Erythroblast (primary cell): ENCODE measurements at regions not wholly inside any gene's neighbourhood (a gene's known extent, or its start where the extent isn't known, plus 50 kb on each side); places are given as distances from the start of the nearest gene placed in this dataset.

Source experiments
- GATA1 ChIP-seq: IDR thresholded peaks from 2 replicates; pipeline ENCODE4 v1.6.1; 2011; ENCODE audit warnings: low read depth, mild to moderate bottlenecking, control low read depth, low read length, moderate library complexity
- POLR2A ChIP-seq: IDR thresholded peaks from 2 replicates; pipeline ENCODE4 v1.6.1; 2011; ENCODE audit warnings: mild to moderate bottlenecking, low read length

DNA sequence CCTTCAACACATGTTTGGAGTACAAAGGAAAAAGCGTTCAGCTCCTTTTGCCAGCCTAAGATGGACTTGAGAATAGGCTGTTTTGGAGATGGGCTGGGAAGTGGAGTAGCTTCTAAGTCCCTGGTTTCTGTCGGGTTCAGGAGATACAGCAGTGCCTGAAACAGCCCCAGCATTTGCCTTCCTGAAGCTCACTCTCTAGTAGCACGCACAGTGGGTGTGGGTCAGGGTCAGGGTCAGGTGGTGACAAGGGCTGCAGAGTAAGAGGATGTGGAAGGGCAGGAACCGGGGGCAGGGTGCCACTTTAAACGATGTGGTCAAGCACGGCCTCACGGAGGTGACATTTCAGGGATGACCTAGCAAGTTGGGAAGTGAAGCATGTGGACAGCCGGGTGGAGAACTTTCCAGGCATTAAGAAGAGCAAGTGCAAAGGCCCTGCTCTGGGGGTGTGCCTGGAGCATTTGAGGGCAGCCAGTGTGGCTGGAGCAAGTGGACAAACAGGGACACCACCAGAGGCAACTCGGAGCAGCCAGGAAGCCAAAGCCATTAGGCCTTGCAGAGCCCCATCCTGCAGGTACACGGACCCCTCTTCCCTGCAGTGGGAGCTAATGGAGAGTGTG is 382.2 kb upstream of the ZMIZ1 start:
- no peak for TF ChIP-seq POLR2A
- no peak for TF ChIP-seq GATA1
